Inflammatory macrophage treated with lipopolysaccharide for 4 hours (primary cell): ENCODE measurements at regions not wholly inside any gene's neighbourhood (a gene's known extent, or its start where the extent isn't known, plus 50 kb on each side); places are given as distances from the start of the nearest gene placed in this dataset.
A peak's percentile ranks its signal among the peaks of the same experiment; 100 is the strongest.

Source experiments
- DNase-seq: peaks from one replicate; pipeline ENCODE4 v3.0.0-alpha.2; 2020

DNA sequence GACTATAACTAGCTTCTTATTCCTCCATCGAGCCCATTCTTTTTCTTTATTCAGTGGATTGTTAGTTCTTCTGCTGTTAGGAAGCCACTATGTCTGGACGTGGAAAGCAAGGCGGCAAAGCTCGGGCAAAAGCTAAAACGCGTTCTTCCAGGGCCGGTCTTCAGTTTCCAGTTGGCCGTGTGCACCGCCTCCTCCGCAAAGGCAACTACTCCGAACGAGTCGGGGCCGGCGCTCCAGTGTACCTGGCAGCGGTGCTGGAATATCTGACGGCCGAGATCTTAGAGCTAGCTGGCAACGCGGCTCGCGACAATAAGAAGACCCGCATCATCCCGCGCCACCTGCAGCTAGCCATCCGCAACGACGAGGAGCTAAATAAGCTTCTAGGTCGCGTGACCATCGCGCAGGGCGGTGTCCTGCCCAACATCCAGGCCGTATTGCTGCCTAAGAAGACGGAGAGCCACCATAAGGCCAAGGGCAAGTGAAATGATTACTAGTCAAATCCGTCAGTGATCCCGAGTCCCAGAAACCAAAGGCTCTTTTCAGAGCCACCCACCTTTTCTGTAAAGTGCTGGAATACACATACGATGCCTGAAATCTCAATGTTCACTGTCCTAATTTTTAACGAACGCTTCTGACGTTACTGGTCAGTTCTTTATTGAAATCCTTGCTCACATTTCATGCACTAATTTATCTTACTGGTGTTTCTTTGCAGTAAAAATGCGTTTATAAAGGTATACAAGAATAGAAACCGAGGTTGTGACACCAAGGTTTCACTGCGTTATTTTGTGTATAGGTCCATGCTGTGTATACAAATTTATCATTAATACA lies 129.9 kb downstream of the HFE start:
- DNase-seq = peak; percentile 85

DNA sequence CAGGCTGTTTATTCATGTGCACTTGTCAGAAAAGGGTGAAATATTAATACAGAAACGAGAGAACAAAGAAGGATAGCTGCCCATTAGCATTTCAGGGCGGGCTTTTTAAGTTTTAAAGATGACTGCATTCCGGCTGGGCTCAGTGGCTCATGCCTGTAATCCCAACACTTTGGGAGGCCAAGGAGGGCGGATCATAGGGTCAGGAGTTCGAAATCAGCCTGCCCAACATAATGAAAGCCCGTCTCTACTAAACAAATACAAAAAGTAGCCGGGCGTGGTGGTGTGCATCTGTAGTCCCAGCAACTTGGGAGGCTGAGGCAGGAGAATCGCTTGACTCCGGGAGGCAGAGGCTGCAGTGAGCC lies 130.5 kb downstream of the HFE start:
- peak; percentile 21 for DNase-seq

DNA sequence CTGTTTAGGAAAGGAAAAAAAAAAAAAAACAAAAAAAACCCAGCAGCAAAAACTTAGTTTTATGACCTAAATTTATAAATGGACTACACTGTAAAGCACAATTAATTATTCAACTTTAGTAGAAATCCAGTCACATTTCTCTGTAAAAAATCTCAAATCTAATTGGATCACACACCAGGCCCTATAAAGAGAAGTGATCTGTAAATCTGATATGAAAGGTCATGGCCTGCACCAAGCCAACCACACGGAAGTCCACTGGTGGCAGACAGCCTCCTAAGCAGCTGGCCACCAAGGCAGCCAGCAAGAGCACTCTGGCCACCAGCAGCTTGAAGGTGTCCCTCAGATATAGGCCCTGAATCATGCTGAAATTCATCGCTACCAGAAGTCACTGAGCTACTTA lies 131.6 kb downstream of the HFE start:
- DNase-seq = no peak

DNA sequence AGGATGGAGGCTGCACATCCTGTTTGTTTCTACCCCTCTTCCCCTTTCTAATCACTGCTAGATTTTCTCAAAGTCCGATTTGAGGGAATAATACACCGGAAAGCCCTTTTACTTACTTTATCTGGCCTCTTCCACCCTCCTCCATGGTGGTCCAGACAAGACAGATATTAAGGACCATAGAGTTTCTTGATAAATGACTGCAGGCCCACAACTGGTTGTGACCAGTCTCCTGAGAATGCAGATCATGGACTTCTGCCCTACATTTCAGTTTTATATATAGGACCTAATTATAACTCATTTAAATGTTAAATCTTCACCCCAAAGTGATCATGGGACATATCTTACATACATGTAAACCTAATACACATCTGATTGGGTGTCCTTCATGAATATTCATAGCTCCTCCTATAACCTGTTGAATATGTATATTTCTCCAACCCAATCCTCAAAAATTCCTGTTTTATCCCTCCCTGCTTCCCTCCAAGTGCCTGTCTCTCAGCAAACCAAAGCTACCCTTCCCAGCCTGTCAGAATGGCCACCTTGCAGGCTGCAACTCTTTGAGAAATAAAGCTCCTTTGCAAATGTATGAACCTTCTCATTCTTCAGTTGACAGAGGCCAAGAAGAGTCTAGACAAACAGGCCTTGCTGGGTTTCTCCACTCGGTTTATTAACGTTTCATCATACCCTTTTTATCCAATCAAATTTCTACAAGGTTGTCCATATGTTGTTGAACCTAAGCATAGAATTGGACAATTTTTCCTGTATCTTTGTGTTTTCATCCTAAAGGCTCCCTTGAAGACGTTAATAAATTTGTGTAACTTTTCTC lies 133.1 kb downstream of the HFE start:
- no peak for DNase-seq

DNA sequence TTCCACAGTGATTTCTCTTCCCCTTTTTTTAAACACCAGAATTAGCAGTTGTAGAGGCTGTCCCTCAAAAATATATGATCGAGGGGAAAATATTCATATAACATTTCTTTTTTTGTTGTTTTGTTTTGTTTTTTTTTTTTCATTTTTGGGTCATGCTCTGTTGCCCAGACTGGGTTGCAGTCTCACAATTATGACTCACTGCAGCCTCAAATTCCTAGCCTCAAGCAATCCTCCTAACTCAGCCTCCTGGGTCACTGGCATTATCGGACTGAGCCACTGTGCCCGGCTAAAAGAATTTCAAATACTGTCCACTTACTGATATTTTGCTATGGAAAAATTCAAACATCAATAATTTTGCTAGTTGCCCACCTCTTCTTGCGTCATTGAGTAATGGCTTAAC lies 134.0 kb downstream of the HFE start:
- DNase-seq = no peak

DNA sequence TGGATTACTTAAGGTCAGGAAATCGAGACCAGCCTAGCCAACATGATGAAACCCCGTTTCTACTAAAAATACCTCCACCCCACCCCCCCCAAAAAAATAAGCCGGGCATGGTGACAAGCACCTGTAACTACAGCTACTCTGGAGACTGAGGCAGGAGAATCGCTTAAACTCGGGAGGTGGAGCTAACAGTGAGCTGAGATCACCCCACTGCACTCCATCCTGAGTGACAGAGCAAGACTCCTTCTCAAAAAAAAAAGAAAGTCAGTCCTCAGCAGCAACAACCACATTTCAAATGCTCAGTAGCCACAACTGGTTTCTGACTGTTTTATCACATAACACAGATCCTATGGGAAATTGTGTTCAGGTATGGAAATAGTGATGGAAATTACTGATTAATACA lies 135.3 kb downstream of the HFE start:
- DNase-seq = no peak

DNA sequence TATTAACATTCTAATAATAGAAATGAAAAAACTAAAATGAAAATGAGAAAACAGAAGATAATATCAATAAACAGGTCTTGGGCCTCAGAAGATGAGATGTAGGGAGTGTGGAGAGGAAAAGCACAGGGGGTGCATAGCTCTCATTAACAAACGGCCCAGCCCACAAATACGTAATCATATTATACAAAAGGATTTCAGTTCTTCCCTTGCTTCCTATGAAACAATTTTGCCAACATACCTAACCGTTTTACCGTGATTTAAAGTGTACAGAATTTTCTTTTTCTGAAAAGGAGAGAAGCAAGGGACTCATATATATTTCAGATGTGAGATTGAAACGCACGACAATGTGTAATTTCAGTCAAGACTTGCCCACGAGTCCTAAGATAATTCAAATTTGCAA lies 136.0 kb downstream of the HFE start:
- peak; percentile 29 for DNase-seq

DNA sequence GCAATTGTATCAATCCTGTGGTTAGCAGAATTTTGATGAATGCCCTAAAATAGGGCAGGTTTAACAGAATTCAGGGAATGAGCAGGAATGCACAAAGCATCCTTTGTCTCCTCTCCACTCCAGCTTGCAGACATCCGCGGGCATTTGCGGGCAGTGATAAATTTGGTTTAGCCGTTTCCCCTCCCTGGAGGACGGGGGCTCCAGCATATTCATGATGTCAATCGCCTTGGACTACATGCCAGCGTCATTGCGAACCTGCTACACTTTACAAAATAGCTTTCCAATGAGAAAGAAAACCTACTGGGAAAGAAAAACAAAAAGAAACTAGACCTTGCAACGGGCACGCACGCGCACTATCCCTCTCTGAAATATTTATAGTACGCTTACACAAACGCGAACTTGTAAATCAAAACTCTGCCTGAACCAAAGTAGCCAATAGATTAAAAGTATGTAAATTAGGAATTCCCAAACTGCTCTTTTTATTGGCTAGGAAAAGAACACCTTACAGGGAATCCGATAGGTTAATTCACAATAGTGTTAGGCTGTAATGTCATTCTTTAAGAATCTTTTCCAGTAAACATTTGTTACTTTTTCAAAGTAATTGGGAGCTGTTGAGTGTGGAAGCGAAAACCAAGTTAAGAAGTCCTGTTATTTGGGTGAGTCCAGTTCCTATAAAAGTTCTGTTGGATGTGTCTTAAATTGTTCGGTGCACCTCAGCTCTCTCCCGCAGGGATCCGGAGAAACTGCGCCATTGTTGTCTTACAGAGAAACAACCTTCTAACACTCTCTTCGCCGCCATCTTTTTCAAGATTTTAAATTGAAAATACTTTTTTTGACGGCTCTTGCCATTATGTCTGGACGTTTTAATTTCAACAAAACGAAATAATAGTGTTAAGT lies 136.7 kb downstream of the HFE start:
- DNase-seq = peak; percentile 97

DNA sequence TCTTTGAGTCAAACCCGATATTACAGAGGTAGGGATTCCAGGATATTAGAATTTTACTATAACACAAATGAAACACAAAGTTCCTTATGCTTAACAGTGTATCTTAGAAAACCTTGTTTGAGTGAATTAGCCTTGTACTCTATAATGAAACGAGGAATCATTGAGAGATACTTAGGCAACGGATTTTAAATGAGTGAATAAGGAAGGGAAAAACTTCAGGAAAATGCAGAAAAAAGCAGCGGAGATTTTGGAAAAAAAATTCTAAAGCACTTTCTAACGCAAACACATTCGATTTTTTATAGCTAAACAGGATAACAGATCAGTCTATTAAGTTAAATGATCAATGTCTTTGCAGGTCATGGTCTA lies 137.3 kb downstream of the HFE start:
- no peak for DNase-seq

DNA sequence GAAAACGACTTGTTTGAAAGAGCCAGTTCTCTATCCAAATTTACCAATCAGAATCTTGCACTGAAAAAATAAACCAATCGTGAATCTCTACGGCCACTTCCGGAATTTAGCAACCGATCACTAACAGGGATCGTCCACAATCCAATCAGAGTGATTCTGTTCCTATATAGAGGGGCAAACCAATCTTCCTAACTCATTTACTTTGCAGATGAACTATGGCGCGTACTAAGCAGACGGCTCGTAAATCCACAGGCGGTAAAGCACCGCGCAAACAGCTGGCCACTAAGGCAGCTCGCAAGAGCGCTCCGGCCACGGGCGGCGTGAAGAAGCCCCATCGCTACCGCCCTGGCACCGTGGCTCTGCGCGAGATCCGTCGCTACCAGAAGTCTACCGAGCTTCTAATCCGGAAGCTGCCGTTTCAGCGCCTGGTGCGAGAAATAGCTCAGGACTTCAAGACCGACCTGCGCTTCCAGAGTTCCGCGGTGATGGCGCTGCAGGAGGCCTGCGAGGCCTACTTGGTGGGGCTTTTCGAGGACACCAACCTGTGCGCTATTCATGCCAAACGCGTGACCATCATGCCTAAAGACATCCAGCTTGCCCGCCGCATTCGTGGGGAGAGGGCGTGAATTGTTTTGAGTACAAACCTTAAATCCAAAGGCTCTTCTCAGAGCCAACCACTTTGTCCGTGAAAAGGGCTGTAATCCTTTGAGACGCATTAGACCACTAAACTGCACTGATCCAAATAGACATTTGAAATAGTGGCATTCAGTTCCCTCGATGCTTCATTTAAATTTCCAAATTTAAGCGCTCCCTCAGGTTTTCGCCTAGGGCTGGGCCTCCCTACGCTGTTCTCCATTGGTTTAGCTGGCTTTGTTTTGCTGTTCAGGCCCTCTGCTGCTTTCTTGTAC lies 138.0 kb downstream of the HFE start:
- DNase-seq = peak; percentile 37

DNA sequence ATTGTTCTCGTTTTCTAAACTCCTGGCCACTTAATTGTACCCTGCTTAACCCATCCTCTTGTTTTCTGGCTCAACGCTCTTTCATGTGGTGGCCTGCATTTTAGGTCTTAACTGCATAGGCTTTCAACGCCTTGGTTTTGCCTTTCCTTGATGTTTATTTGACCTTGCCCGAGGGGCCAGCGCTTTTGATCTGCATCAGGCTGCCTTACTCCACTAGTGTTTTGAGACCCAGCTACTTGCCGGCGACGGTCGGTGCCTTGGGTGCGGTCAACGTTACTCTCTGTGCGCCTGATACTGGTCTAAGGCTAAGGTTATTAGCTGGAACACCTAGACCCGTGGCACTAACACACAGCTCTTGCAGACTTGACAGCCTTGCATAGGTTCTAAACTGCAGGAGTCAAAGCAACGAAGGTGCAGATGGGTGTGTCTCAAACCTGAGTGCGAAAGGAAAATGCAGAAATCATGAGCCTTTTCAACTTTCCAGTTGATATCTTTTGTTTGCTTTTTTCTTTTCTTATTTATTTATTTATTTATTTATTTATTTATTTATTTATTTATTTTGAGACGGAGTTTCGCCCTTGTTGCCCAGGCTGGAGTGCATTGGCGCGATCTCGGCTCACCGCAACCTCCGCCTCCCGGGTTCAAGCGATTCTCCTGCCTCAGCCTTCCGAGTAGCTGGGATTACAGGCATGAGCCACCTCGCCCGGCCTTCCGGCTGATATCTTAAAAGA lies 138.8 kb downstream of the HFE start:
- DNase-seq = no peak

DNA sequence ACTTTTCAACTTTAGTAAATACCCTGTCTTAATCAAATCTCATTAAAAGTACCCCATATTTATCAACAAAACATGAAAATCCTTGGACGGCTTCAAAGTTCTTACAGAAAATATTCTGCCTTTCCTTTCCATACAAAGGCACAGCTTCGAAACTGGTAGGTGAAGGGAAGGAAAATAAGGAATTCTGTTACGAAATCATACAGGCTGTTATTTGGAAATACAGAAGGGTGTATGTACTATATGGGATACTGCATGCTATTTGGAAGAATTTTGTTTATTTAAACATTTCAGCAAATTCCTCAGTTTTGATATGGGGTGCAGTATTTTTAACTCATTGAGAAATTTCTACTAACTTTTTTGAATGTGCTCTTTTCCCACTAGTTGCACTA lies 138.4 kb upstream of the BTN3A2 start:
- no peak for DNase-seq

DNA sequence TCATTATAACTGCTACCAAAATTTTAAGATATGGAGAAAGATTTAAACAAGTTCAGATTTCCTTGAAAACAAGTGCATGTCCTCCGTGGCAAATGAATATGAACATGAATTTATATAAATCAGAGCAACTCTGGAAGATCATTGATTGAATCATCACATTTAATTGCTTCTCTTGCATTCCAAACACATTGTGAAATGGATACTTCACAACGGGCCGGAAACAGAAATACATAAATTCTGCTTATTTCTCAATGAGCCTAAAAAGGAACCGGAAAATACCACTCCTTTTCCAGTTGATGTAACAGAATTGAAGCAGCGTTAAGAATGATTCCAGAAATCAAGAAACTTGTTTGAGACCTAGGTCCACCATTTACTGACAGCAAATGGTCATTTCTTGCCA lies 134.6 kb upstream of the BTN3A2 start:
- peak; percentile 90 for DNase-seq

DNA sequence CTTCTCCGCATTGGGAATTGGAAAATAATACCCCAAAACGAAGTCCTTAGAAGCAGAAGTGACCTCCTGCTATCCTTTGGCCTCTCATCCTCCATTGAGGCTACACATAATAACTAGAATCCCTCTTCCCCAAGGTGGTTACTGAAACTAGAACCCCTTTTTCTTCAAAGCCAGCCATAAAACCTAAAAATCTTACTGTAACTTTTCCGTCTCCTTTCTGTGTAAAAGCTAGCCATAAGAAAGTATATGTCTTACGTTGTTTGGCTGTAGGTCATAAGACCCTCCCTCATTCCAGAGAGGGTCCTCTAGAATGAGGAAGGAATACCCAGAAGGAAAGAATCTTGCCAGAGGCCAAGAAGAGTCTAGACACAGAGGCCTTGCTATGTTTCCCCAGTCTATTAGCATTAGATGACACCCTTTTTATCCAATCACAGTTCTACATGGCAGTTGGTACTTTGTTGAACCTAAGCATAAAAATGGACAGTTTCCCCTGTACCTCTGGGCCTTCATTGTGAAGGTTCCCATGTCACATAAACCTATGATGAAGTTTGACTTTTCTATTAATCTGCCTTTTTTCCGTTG lies 133.9 kb upstream of the BTN3A2 start:
- no peak for DNase-seq

DNA sequence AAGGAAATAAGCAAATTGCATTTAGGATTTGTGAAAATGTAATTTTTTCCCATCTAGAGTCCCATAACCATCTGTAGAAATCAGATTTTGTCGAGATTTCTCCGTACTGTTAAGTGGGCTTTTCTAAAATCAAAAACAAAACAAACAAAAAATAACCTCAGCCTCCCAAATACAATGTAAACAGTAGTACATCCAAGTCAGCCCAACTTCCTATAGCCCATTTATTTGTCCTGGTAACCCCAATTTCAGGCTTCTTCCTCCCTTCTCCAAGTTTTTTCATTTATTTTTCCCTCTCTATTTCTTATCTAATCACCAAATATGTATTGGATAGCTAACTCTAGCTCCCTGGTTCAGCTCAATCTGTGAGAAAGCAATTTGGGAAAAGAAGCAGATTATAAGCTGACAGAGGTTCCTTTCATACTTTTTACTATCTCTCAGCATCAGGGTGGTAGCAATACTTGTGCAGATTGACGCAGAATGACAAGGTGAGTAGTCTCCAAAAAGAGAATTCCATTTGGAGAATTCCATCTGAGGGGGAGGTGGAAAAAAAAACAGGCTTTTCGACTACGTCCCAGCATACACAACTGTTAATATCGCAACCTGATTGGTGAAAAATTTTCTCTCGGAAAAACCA lies 132.6 kb upstream of the BTN3A2 start:
- no peak for DNase-seq

DNA sequence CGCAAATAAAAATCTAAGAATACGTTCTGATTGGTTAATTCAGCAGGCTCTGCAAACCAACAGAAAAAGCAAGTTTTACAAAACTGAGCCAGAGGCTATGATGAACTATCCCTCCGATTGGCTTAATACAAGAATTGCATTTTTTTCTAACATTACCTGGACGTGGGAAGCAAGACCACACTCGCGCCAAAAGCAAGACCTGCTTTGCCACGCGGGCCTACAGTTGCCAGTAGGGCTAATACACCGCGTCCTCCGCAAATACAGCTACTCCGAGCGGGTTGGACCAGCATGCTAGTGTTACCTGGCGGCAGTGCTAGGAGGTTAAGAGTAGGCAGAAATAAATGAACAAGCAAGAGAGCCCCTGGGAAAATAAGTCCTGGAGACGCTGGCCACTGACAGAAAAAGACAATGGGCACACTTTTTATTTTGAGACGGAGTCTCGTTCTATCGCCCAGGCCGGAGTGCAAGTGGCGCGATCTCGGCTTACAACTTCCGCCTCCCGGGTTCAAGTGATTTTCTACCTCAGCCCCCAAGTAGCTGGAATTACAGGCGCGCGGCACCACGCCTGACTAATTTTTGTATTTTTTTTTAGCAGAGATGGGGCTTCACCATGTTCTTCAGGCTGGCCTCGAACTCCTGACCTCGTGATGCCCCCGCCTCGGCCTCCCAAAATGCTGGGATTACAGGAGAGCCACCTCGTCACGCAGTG lies 131.9 kb upstream of the BTN3A2 start:
- no peak for DNase-seq

DNA sequence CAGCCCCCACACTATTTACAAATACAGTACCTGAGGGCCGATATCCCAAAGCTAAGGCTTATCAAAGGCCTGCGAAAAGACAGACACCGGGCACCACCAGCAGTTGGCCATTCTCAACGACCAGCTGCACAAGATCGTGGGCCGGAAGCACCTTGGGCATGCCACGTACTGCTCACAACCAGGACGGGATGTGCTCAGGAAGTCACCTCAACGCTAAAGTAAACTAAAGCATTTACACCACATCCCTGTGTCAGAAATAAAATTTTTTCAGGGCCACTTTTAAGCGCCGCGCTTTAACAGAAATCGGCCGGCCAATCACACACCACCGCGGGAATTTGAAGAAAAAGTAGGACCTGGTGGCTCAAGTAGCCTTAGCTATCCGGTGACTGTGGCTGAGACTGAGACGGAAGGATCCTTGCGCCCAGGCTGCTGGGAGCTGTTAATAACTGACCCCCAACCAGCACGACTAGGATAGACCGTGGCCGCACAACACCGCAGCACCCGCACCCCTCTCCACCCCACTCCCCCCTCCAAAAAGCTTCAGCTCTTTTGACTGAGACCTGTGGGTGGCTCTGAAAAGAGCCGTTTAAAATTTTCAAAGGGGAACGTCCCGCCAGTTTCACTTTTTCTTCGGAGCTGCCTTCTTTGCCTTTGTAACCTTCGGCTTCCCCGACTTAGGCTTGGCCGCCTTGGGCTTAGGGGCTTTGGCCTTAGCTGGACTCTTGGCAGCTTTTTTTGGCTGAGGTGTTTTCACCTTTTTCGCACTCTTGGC lies 131.2 kb upstream of the BTN3A2 start:
- DNase-seq = peak; percentile 74

DNA sequence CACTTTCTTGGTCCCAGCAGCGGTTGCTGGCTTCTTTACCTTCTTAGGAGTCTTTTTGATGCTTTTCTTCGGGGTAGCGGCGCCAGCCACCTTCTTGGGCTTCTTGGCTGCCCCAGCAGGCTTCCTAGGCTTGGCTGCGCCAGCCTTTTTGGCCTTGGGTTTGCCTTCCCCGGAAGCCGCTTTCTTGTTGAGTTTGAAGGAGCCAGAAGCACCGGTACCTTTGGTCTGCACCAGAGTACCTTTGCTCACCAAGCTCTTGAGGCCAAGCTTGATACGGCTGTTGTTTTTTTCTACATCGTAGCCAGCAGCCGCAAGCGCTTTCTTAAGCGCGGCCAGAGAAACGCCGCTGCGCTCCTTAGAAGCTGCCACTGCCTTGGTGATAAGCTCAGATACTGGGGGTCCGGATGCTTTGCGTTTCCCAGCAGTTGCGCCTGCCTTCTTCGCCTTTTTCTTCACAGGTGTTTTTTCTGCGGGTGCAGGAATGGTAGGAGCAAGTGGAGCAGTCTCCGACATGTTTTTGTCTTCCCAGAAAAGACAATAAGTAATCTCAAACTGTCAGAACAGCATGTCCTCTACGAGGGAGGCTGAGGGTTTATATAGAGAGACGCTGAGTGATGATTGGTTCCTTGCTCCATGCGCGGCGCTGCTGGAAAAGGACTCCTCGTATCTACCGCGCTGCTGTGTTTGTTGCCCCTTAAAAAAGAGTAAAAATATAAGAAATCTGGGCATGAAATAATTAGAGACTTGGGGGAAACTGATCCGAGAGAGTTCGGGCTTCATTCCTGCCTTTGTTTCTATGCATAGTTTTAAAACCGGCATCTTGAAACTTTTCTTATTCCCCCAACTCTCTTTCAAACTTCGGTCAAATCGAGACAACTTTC lies 130.3 kb upstream of the BTN3A2 start:
- DNase-seq = peak; percentile 63
